ENCODE measurements at regions not wholly inside any gene's neighbourhood (a gene's known extent, or its start where the extent isn't known, plus 50 kb on each side); places are given as distances from the start of the nearest gene placed in this dataset.

DNA sequence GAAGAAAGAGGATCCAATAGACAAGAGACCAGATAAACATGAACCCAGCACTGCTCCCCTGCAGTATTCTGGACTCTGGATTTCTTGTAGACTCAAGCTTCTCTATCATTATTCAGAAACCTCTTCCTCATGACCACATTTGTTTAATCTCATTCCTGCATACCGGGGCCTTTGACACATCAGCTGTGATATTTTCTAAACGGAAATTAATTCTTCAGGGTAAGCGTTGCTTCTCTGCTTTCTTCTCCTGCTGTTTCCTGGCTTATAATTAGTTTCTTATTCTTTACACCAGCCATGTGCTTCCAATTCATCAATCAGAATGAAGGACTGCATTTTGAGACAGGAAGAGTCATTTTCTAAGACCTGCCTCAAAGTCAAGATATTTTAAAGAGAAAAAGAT is 54.2 kb upstream of the TARP start (continued):
- no peak for TF ChIP-seq MIER1 (IDR thresholded peaks at IDR 0.05; ENCODE audit: low read depth)
- TF ChIP-seq PHB2 (IDR thresholded peaks at IDR 0.05; ENCODE audit: low read depth): no peak
- TF ChIP-seq RB1 (IDR thresholded peaks at IDR 0.05; ENCODE audit: low read depth): no peak
- TF ChIP-seq, protein P1, sequence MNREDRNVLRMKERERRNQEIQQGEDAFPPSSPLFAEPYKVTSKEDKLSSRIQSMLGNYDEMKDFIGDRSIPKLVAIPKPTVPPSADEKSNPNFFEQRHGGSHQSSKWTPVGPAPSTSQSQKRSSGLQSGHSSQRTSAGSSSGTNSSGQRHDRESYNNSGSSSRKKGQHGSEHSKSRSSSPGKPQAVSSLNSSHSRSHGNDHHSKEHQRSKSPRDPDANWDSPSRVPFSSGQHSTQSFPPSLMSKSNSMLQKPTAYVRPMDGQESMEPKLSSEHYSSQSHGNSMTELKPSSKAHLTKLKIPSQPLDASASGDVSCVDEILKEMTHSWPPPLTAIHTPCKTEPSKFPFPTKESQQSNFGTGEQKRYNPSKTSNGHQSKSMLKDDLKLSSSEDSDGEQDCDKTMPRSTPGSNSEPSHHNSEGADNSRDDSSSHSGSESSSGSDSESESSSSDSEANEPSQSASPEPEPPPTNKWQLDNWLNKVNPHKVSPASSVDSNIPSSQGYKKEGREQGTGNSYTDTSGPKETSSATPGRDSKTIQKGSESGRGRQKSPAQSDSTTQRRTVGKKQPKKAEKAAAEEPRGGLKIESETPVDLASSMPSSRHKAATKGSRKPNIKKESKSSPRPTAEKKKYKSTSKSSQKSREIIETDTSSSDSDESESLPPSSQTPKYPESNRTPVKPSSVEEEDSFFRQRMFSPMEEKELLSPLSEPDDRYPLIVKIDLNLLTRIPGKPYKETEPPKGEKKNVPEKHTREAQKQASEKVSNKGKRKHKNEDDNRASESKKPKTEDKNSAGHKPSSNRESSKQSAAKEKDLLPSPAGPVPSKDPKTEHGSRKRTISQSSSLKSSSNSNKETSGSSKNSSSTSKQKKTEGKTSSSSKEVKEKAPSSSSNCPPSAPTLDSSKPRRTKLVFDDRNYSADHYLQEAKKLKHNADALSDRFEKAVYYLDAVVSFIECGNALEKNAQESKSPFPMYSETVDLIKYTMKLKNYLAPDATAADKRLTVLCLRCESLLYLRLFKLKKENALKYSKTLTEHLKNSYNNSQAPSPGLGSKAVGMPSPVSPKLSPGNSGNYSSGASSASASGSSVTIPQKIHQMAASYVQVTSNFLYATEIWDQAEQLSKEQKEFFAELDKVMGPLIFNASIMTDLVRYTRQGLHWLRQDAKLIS (CRISPR knock-in tag; IDR thresholded peaks at IDR 0.05): no peak
- TF ChIP-seq, protein P2, sequence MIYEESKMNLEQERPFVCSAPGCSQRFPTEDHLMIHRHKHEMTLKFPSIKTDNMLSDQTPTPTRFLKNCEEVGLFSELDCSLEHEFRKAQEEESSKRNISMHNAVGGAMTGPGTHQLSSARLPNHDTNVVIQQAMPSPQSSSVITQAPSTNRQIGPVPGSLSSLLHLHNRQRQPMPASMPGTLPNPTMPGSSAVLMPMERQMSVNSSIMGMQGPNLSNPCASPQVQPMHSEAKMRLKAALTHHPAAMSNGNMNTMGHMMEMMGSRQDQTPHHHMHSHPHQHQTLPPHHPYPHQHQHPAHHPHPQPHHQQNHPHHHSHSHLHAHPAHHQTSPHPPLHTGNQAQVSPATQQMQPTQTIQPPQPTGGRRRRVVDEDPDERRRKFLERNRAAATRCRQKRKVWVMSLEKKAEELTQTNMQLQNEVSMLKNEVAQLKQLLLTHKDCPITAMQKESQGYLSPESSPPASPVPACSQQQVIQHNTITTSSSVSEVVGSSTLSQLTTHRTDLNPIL (CRISPR knock-in tag; IDR thresholded peaks at IDR 0.05): no peak
- TF ChIP-seq, protein P3, sequence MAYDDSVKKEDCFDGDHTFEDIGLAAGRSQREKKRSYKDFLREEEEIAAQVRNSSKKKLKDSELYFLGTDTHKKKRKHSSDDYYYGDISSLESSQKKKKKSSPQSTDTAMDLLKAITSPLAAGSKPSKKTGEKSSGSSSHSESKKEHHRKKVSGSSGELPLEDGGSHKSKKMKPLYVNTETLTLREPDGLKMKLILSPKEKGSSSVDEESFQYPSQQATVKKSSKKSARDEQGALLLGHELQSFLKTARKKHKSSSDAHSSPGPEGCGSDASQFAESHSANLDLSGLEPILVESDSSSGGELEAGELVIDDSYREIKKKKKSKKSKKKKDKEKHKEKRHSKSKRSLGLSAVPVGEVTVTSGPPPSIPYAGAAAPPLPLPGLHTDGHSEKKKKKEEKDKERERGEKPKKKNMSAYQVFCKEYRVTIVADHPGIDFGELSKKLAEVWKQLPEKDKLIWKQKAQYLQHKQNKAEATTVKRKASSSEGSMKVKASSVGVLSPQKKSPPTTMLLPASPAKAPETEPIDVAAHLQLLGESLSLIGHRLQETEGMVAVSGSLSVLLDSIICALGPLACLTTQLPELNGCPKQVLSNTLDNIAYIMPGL (CRISPR knock-in tag; IDR thresholded peaks at IDR 0.05): no peak
- TF ChIP-seq ZNF445 (CRISPR knock-in tag; IDR thresholded peaks at IDR 0.05; ENCODE audit: low read depth): no peak
- TF ChIP-seq, protein P4, sequence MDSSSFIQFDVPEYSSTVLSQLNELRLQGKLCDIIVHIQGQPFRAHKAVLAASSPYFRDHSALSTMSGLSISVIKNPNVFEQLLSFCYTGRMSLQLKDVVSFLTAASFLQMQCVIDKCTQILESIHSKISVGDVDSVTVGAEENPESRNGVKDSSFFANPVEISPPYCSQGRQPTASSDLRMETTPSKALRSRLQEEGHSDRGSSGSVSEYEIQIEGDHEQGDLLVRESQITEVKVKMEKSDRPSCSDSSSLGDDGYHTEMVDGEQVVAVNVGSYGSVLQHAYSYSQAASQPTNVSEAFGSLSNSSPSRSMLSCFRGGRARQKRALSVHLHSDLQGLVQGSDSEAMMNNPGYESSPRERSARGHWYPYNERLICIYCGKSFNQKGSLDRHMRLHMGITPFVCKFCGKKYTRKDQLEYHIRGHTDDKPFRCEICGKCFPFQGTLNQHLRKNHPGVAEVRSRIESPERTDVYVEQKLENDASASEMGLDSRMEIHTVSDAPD (CRISPR knock-in tag; IDR thresholded peaks at IDR 0.05): no peak
- no peak for TF ChIP-seq KAT2B (IDR thresholded peaks at IDR 0.05; ENCODE audit: low read depth, low read length)
- TF ChIP-seq PHF21A (IDR thresholded peaks at IDR 0.05; ENCODE audit: borderline replicate concordance, low read depth): no peak
- TF ChIP-seq ESRRA (IDR thresholded peaks at IDR 0.05; ENCODE audit: borderline replicate concordance, low read depth): no peak
